Mammary epithelial cell (primary cell): ENCODE measurements at regions not wholly inside any gene's neighbourhood (a gene's known extent, or its start where the extent isn't known, plus 50 kb on each side); places are given as distances from the start of the nearest gene placed in this dataset.

Source experiments
- EZH2 ChIP-seq: IDR thresholded peaks from 2 replicates; pipeline ENCODE4 v1.6.1; 2012; ENCODE audit warnings: low read length, inconsistent platforms, borderline replicate concordance
- TF ChIP-seq, protein P1 (sequence below), 2 donors: IDR thresholded peaks in 1 of 2; conservative IDR thresholded peaks in 1 of 2; 2 replicates each; pipeline ENCODE4 v1.5.1; 2011 to 2012; ENCODE audit warnings: inconsistent platforms in 2 of 2, low read length in 2 of 2, mild to moderate bottlenecking in 2 of 2, control low read depth in 1 of 2, low read depth in 1 of 2; ENCODE audit not compliant: insufficient read depth in 1 of 2; ENCODE audit errors: extremely low read depth in 1 of 2

DNA sequence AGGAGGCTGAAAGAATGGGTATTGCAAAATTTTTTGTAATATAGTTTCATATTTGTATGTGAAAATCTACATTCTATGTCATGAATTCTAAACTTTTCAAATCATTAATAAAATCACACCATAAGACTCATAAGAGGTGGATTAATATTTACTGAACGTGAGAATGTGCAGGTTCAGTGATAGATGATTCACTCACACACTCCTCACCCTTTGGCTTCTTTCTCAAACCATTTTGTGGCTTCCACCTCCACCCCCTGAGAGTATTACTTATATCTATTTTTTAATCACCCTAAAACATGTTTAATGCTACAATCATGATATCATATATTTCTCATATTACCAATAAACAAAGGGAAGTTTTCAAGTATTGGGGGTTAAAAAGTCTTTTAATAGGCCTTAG lies 275.5 kb downstream of the MEF2C start:
- TF ChIP-seq, protein P1, sequence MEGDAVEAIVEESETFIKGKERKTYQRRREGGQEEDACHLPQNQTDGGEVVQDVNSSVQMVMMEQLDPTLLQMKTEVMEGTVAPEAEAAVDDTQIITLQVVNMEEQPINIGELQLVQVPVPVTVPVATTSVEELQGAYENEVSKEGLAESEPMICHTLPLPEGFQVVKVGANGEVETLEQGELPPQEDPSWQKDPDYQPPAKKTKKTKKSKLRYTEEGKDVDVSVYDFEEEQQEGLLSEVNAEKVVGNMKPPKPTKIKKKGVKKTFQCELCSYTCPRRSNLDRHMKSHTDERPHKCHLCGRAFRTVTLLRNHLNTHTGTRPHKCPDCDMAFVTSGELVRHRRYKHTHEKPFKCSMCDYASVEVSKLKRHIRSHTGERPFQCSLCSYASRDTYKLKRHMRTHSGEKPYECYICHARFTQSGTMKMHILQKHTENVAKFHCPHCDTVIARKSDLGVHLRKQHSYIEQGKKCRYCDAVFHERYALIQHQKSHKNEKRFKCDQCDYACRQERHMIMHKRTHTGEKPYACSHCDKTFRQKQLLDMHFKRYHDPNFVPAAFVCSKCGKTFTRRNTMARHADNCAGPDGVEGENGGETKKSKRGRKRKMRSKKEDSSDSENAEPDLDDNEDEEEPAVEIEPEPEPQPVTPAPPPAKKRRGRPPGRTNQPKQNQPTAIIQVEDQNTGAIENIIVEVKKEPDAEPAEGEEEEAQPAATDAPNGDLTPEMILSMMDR (conservative IDR thresholded peaks at IDR 0.05 in 1 of 2, IDR thresholded peaks at IDR 0.05 in 1 of 2; ENCODE audit: extremely low read depth in 1 of 2, insufficient read depth in 1 of 2, low read depth in 1 of 2, low read length in 2 of 2): no peak
- no peak for TF ChIP-seq EZH2
